T-helper 1 cell treated with Interleukin-12 subunit alpha and Interleukin-12 subunit beta and Interleukin-4 antibody, amounts not matched to agents 30 ng/mL and 1 ng/mL, for 36 hours (primary cell): ENCODE measurements at regions not wholly inside any gene's neighbourhood (a gene's known extent, or its start where the extent isn't known, plus 50 kb on each side); places are given as distances from the start of the nearest gene placed in this dataset.
"Not testable (repeated sequence)": the region's sequence is repeated elsewhere in the genome, so short reads cannot be mapped to it uniquely, and the experiment has no call there.

ENCODE experiments used
- intact Hi-C: fragments of 100-400 bp; cut with micrococcal nuclease; formaldehyde crosslinking; loops from one replicate; pipeline ENCODE4 v1.15.1; 2024

- intact Hi-C loops: no loop called here
These were observed 890.9 kb downstream of the LRRIQ3 start for GRCh38 chr1:73306899-73307555.

GRCh38 chr1:73273886-73274285 is 924.1 kb downstream of the LRRIQ3 start:
- intact Hi-C loops: no loop called here

DNA sequence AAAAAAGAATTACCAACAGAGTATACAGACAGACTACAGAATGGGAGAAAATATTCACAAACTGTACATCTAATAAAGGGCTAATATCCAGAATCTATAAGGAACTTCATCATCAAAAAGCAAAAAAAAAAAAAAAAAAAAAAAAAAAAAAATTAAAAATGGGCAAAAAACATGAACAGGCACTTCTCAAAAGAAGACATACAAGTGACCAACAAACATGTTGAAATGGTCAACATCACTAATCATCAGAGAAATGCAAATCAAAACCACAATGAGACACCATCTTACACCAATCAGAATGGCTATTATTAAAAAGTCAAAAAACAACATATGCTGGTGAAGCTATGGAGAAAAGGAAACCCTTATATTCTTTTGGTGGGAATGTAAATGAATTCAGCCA is 952.8 kb downstream of the LRRIQ3 start:
- intact Hi-C loops: not testable (repeated sequence)

DNA sequence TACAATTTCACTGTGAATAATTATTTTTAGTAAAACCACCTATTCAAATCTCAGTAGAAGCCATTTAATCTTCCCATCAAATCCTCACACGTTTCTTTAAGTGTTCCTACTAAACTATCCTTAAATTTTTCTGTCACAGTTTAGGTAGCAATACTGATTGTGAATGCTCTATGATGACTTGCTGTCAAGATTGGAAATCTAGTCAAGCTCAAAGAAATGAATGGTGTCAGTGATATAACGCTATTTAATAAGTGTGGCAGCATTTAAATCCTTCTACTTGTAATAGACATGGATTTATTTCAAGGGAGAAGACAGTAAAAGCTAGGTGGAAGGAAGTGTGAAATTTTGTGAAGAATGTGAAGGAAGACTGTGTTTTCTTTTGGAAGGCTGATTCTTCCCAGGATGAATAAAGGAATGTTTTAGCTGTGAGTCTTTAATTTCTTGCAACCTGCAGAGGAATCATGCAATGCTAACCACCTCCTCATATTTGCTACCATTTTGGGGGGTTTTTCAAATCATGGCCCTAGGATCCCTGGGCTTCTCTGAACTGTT is 936.7 kb upstream of the NEGR1 start:
- intact Hi-C loops: no loop called here

GRCh38 chr1:73205294-73205973 is 923.1 kb upstream of the NEGR1 start:
- intact Hi-C loops: no loop called here

DNA sequence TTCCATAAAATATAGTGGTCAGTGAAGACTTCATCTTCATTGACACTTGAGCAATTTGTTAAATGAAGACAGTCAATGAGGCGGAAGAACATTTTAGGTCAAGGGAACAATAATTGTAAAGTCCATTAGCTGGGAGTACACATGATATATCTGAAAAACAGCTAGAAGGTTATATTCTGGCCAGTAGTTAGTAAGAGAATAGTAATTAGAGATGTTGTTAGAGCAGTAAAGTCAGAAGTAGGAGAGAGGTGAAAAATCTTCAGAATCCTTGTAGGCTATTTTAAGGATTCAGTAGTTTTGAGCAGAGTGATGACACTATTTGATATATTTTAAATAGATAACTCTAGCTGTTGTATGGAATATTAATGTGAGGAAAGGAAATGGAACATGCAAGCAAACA is 915.6 kb upstream of the NEGR1 start:
- intact Hi-C loops: no loop called here

GRCh38 chr1:73194965-73195364 is 912.6 kb upstream of the NEGR1 start:
- intact Hi-C loops: no loop called here

GRCh38 chr1:73183581-73183980 is 901.2 kb upstream of the NEGR1 start:
- intact Hi-C loops: not testable (repeated sequence)

DNA sequence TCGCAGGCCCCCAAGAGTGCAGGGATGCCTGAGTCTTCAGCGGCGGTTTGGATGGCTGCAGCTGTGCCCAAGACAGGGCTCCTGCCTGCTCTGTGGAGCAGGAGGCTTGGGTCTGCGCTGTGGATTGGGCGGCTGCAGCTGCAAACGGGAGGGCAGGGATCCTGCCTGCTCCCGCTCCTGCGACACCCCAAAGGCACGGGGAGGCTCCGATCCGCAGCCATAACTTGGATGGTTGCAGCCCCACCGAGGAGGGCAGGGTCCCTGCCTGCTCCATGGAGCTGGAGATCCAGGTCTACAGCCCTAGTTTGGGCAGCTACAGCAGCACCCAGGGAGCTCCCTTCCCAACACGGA is 898.8 kb upstream of the NEGR1 start:
- intact Hi-C loops: no loop called here

DNA sequence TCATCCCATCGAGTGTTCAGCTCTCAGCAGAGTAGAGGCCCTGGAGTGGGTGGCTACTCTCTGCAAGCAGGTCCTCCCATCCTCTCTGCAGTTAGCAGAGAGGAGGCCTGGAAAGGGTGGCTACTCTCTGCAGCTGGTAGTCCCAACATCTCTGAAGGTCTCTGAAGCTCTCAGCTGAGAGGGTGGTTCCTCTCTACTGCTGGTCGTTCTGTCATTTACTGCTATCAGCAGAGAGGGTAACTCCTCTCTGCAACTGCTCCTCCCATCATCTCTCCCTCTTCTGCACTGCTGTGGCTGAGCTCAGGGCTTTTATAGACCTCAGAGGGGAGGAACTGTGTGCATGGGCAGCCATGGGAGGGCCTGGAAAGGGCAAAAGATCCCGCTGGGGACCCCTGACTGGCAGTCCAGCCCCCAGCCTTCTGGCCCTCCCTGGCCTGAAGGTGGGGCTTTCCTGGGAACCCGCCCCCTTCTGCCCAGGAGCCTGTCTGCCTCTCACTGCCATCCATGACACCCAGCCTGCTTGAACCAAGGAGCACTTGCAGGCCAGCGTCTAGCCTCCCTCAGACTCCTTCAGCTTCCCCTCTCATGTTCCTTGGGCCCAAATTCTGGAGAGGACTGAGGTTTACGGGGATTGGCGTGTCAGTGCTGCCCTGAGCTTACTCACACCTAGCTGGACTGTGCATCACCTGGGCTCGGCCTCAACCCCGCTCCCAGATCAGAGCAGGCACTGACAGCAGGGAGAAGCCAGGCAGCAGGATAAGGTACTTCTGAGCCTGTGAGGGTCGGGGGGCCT is 898.3 kb upstream of the NEGR1 start:
- intact Hi-C loops: no loop called here

DNA sequence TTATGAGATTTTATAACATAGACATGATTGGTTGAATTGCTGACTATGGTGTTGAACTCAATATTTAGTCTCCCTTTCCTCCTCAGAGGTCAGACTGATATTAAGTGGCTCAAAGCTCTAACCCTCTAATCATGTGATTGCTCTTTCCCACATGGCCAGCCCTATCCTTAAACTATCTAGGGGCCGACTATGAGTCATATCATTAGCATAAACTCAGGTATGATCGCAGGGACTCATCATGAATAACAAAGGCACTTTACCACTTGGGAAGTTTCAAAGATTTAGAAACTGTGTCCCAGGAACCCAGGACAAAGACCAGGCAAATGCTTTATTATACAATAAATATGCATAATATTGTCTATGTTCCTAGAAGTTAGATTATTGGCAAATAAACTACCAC is 894.6 kb upstream of the NEGR1 start:
- intact Hi-C loops: no loop called here

- intact Hi-C loops: no loop called here
These were observed 884.8 kb upstream of the NEGR1 start for GRCh38 chr1:73167009-73167657.

DNA sequence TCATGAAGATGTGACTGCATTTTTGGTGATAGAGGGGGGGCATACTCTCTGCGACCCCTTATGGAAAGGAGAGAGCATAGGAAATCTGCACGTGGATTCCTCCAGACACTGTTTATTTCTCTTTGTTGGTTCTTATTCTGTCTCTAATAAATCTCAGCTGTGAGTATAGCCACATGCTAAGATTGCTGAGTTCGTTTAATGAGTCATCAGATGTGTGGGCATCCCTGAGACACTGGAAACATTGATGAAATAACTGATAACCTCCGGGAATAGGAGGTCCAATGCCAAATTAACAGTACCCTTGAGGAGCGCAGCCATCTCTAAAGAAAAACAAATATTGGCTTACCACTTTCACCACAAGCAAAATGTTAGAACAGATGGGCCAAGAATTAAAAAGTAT is 880.2 kb upstream of the NEGR1 start:
- intact Hi-C loops: no loop called here

DNA sequence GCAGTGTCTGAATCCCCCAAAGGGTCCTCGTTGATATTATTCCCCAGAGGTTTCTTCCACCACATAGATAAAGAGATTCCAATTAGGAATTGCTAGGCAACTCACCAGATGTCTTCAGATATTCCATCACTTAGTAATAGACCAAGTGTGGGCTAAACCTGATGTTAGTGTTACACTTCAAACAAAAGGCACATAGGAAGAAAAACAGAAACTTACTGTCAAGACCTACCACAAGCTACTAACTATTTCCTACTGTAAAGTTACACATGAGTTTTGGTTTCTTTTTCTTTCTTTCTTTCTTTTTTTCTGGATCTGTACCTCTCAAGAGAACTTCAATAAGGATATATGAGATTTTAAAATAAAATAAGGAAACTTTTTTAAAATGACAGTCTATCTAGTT is 879.1 kb upstream of the NEGR1 start:
- intact Hi-C loops: no loop called here

- intact Hi-C loops: no loop called here
These were observed 878.4 kb upstream of the NEGR1 start for GRCh38 chr1:73160759-73161158.

GRCh38 chr1:73144311-73144710 is 862.0 kb upstream of the NEGR1 start:
- intact Hi-C loops: no loop called here

DNA sequence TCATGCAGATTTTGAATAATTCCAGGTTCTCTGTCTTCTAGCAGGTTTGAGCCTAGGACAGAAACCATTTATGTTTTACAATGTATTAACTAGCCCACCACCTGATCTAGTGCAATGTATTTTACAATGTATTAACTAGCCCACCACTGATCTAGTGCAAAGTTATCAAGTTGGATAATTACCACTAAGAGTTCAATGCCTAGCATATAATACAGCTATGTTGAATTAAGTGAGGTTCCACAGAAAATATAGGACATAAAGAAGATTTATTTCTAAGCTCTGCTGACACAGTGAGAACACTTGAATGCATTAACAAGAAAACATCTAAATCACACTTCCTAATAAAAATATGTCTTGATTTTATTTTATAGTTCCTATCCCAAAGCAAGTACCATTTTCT is 854.6 kb upstream of the NEGR1 start:
- intact Hi-C loops: no loop called here

- intact Hi-C loops: no loop called here
These were observed 824.6 kb upstream of the NEGR1 start for GRCh38 chr1:73106931-73107330.

GRCh38 chr1:73105755-73106154 is 823.4 kb upstream of the NEGR1 start:
- intact Hi-C loops: no loop called here

- intact Hi-C loops: no loop called here
These were observed 822.4 kb upstream of the NEGR1 start for GRCh38 chr1:73104749-73105148.

DNA sequence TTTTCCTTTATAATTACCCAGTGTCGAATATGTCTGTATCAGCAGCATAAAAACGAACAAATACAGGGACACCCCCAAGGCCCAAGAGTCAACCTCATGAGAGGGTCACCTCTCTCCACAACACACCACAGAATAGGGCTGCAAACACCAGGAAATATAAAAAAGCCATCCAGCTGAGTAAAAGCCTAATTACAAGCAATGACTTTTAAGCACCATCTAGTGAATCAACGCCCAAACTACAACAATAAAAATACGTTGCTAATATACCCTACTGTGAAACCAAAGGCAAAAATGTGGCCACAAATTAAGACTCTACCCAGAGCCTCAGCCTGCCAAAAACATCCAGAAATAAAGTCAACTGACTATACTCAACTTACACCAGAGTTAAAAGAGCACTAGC is 817.9 kb upstream of the NEGR1 start:
- intact Hi-C loops: no loop called here

- intact Hi-C loops: no loop called here
These were observed 815.6 kb upstream of the NEGR1 start for GRCh38 chr1:73097917-73098316.
